Mesodermal cell (in vitro differentiated cells): ENCODE measurements at regions not wholly inside any gene's neighbourhood (a gene's known extent, or its start where the extent isn't known, plus 50 kb on each side); places are given as distances from the start of the nearest gene placed in this dataset.

Experiments
- H3K27ac ChIP-seq: 2 replicates; pipeline ENCODE4 v1.7.0; 2013; ENCODE audit warnings: mild to moderate bottlenecking, low read depth, low read length, moderate library complexity; ENCODE audit not compliant: severe bottlenecking
- H3K36me3 ChIP-seq: 2 replicates; pipeline ENCODE4 v1.7.1; 2013; ENCODE audit warnings: mild to moderate bottlenecking, low read length, moderate library complexity; ENCODE audit not compliant: control insufficient read depth, insufficient read depth
- H3K4me1 ChIP-seq: one replicate; pipeline ENCODE4 v1.7.1; 2013; ENCODE audit warnings: mild to moderate bottlenecking, low read length; ENCODE audit not compliant: insufficient read depth, control insufficient read depth, poor library complexity, severe bottlenecking
- H3K4me3 ChIP-seq: 2 replicates; pipeline ENCODE4 v1.7.0; 2013; ENCODE audit warnings: low read length, control low read depth, mild to moderate bottlenecking; ENCODE audit not compliant: insufficient read depth, poor library complexity, severe bottlenecking; ENCODE audit errors: extremely low read depth
- H3K9me3 ChIP-seq: 2 replicates; pipeline ENCODE4 v1.7.1; 2013; ENCODE audit warnings: mild to moderate bottlenecking, low read length, moderate library complexity; ENCODE audit not compliant: control insufficient read depth
- WGBS, 2 experiments: methylation state at CpG; one replicate each; pipeline ENCODE4 v1.1.5; 2013; ENCODE audit warnings: missing lambda C conversion rate in 2 of 2; ENCODE audit not compliant: insufficient coverage in 2 of 2; 5-methylcytosine and 5-hydroxymethylcytosine counted together

- H3K9me3 ChIP-seq = no peaks in the 10 kb centered on the region
- H3K27ac ChIP-seq = no peak overlapping the region
- H3K4me3 ChIP-seq = no peak overlapping the region
- H3K36me3 ChIP-seq = no peaks in the 10 kb centered on the region
- 70 to 100% methylated on average over 2 of the region's 6 CpGs for WGBS, 2 experiments
- peaks cover 47% of the 10 kb centered on the region for H3K4me1 ChIP-seq
Observed at GRCh38 chr1:8214501-8215173, 103.3 kb upstream of the SLC45A1 start.

DNA sequence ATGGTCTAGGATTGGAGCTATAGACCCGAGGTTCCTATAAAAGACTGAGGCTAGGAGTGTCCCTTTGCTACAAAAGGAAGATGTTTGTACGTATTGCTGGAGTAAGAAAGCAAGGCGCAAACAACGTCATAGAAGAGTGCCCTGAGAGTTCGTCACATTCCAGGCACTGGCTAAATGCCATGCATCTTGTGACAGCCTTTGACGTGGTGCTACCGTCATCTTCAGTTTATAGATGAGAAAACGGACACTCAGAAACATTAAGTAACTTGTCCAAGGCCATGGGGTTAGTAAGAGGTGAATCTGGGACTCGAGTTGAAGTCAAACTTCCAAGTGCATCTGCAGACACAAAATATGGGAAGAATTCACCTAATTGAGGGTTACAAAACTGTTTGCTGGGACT lies 104.2 kb upstream of the SLC45A1 start:
- no peak overlapping the region for H3K4me3 ChIP-seq
- no peaks in the 10 kb centered on the region for H3K36me3 ChIP-seq
- H3K27ac ChIP-seq = no peak overlapping the region
- H3K4me1 ChIP-seq = peaks cover 47% of the 10 kb centered on the region
- H3K9me3 ChIP-seq = no peaks in the 10 kb centered on the region
- WGBS, 2 experiments = 89 to 94% methylated on average over 8 of the region's 9 CpGs

DNA sequence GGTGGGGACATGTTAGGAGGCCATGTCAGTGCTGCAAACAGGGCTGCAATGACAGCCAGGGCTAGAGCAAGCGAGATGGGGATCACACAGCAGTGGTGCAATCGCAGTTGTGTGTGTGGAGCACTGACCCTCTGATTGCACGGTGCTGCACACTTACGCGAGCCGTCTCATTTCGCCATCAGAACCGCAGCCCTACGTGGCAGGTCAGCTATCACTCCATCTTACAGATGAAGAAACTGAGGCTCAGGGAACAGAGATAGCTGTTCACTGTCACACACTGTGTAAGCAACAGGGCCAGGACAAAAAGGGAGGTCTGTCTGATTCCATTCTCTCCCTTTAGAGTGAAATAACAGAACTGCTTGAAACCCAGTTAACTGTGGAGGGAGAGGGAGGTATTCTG lies 104.8 kb upstream of the SLC45A1 start:
- Histone ChIP-seq H3K9me3 (no peaks in the 10 kb centered on the region), H3K27ac (no peak overlapping the region), H3K4me1 (peaks cover 42% of the 10 kb centered on the region), H3K36me3 (no peaks in the 10 kb centered on the region), H3K4me3 (no peak overlapping the region)
- WGBS, 2 experiments = 96 to 97% methylated on average over 9 of the region's 9 CpGs

GRCh38 chr1:8212580-8213031 lies 105.3 kb upstream of the SLC45A1 start:
- Histone ChIP-seq H3K4me3 (no peak overlapping the region), H3K36me3 (no peaks in the 10 kb centered on the region), H3K9me3 (no peaks in the 10 kb centered on the region), H3K27ac (peak overlapping the region; percentile 78), H3K4me1 (peaks cover 37% of the 10 kb centered on the region)
- WGBS, 2 experiments = 89 to 92% methylated on average over 7 to 8 of the region's 8 CpGs

DNA sequence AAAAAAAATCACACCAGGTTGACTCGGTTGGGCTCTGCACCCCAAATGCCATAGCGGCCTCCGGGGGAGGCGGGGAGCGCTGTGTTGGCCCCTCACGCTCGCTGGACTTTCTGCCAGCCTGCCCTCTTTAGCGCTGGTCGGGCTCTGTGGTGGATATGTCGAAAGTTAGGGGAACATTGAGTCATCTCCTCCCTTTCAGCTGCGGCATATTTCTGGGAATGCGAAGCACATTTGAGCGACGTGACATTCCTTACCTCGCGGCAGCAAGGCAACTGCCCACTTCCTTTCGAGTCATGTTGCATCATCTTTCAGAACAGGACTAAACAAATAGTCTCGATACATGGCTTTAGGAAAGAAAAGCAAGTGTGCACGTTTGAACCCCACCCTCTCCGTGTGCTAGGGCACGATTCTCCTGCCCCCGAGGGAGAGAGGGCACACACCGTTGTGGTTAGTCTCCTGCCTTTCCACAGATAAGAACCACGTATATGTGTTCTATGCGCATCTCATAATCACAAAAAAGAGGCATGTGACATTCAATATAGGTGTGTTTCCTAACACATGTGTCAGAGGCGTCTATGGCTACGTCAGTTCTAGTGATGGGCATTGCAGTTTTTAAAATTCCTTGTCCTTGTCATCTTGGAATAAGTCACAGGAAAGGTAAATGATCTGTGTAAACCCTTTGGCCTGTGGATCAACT lies 105.9 kb upstream of the SLC45A1 start:
- H3K4me1 ChIP-seq = peaks cover 34% of the 10 kb centered on the region
- peak overlapping the region; percentile 78 for H3K27ac ChIP-seq
- no peaks in the 10 kb centered on the region for H3K9me3 ChIP-seq
- WGBS, 2 experiments = 85 to 87% methylated on average over 22 to 27 of the region's 27 CpGs
- H3K36me3 ChIP-seq = no peaks in the 10 kb centered on the region
- no peak overlapping the region for H3K4me3 ChIP-seq

DNA sequence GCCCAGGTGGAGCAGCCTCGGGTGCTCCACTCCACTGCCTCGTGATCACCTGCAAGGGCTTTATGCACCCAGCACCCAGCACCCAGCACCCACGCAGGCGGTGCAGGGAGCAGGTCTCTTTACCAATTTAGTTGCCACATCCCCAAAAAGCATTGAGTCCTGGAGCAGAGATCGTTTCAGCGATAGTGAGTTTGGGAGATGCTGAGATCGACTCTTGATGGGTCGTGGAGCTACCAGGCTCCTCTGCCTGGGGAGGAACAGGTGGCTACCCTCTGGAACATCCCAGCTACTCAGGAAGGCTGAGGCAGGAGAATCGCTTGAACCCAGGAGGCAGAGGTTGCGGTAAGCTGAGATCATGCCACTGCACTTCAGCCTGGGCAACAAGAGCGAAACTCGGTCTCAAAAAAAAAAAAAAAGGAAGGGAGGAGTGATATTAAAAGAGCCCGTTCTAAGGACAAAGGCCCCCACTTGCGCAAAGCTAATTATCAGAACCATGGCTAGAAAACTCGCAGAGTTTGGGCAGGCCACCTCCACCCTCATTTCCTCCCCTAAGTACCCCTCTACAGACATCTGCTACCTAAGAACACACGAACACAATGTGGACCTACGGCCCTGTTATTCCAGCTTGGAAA lies 106.5 kb upstream of the SLC45A1 start:
- Histone ChIP-seq H3K4me1 (peaks cover 34% of the 10 kb centered on the region), H3K9me3 (no peaks in the 10 kb centered on the region), H3K4me3 (no peak overlapping the region), H3K36me3 (no peaks in the 10 kb centered on the region), H3K27ac (peak overlapping the region; percentile 78)
- 89 to 91% methylated on average over 13 to 15 of the region's 17 CpGs for WGBS, 2 experiments

- 89 to 97% methylated on average over 4 to 6 of the region's 8 CpGs for WGBS, 2 experiments
- Histone ChIP-seq H3K27ac (no peak overlapping the region), H3K4me3 (no peak overlapping the region), H3K9me3 (no peaks in the 10 kb centered on the region), H3K36me3 (no peaks in the 10 kb centered on the region), H3K4me1 (peaks cover 31% of the 10 kb centered on the region)
Observed at GRCh38 chr1:8207202-8207601, 110.7 kb upstream of the SLC45A1 start.

DNA sequence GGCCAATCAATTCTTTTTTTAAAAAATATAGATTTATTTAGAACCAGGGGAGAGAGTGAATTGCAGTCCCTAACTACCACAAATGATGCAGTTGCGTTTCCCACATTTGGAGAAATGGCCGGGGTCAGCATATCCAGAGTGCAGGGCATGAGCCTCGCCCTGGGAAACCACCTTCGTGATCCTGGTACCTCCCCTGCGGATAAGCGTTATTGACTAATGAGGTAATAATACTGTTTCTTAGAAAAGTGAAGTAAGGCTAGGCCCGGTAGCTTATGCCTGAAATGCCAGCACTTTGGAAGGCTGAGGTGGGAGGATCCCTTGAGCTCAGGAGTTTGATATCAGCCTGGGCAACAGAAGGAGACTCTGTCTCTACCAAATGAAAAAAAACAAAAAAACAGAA lies 111.5 kb upstream of the SLC45A1 start:
- Histone ChIP-seq H3K9me3 (no peaks in the 10 kb centered on the region), H3K4me1 (peaks cover 30% of the 10 kb centered on the region), H3K36me3 (no peaks in the 10 kb centered on the region), H3K4me3 (no peak overlapping the region), H3K27ac (no peak overlapping the region)
- 96 to 99% methylated on average over 7 of the region's 7 CpGs for WGBS, 2 experiments

GRCh38 chr1:8205771-8206170 lies 112.1 kb upstream of the SLC45A1 start:
- 87 to 96% methylated on average over 5 to 9 of the region's 10 CpGs for WGBS, 2 experiments
- Histone ChIP-seq H3K36me3 (no peaks in the 10 kb centered on the region), H3K4me1 (peaks cover 31% of the 10 kb centered on the region), H3K9me3 (no peaks in the 10 kb centered on the region), H3K27ac (no peak overlapping the region), H3K4me3 (no peak overlapping the region)

GRCh38 chr1:8204826-8205225 lies 113.1 kb upstream of the SLC45A1 start:
- no CpG with 5 or more reads among the region's 2 CpGs for WGBS, 2 experiments

DNA sequence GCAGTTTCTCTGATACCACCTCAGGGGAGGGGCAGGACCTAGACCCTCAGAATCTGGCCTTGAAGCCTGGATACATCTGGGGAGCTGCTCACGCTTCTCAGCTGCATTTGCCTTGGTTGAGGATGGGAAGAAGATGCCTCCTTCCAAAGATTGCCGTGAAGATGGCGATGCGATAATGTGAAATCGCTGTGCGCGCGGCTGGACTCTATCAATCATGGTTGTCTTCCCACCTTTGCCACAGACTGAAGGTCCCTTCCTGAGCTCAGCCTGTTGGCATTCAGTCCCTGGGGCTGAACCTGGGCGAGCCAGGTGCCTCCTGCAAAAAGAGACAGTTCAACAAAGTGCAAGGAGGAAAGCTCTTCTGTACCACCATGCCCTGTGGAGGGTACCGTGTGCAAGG lies 114.4 kb upstream of the SLC45A1 start:
- Histone ChIP-seq H3K4me1 (peaks cover 36% of the 10 kb centered on the region), H3K9me3 (no peaks in the 10 kb centered on the region), H3K4me3 (no peak overlapping the region), H3K27ac (no peak overlapping the region), H3K36me3 (no peaks in the 10 kb centered on the region)
- 97 to 98% methylated on average over 10 of the region's 10 CpGs for WGBS, 2 experiments

More at GRCh38 chr1:8204826-8205225, 113.1 kb upstream of the SLC45A1 start:
- peaks cover 36% of the 10 kb centered on the region for H3K4me1 ChIP-seq
- no peaks in the 10 kb centered on the region for H3K36me3 ChIP-seq
- no peak overlapping the region for H3K4me3 ChIP-seq
- no peaks in the 10 kb centered on the region for H3K9me3 ChIP-seq
- H3K27ac ChIP-seq = peak overlapping the region; percentile 62
